ENCODE measurements at regions not wholly inside any gene's neighbourhood (a gene's known extent, or its start where the extent isn't known, plus 50 kb on each side); places are given as distances from the start of the nearest gene placed in this dataset.

DNA sequence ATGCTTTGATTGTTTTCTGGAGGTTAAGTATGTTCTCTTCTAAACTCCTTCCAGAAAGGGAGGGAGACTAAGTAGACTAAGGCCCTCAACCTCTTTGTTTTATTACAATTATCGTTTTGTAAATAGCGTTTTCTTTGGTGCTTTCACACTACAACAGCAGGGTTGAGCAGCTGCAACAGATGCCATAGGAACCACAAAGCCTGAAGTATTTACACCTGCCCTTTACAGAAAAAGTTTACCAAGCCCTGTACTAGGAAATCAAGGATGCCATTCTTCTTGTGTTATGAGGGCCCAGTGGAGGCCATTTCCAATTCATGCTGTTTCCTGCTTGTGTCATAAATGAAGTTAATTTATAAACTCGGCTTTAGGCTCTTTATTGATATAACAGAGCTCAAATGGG is 914.8 kb downstream of the DCDC2C start:
- no TSS peak for BruUV-seq (replicated peaks)
- no peak for DNase-seq
- no peak overlapping the region for H3K4me3 Mint-ChIP-seq (ENCODE audit: unreplicated experiment)
- no peak overlapping the region for H3K27ac Mint-ChIP-seq (ENCODE audit: unreplicated experiment)
- Histone ChIP-seq H3K4me1 (no peaks in the 10 kb centered on the region), H3K36me3 (ENCODE audit: control insufficient read depth, insufficient read depth, low read length) (no peaks in the 10 kb centered on the region), H3K27me3 (replicated peaks; ENCODE audit: control insufficient read depth, insufficient read depth, low read length) (no peaks in the 10 kb centered on the region), H3K4me3 (ENCODE audit: low read depth, low read length) (no peak overlapping the region), H3K9me3 (no peaks in the 10 kb centered on the region)
- POLR2A ChIA-PET: no interaction called here
- H3K4me1 Mint-ChIP-seq (ENCODE audit: low read depth, unreplicated experiment): no peaks in the 10 kb centered on the region
- intact Hi-C loops (cut with micrococcal nuclease; ENCODE audit: unreplicated experiment): no loop called here
- no peaks in the 10 kb centered on the region for H3K27me3 Mint-ChIP-seq (ENCODE audit: insufficient read depth, unreplicated experiment)
- no peaks in the 10 kb centered on the region for H3K36me3 Mint-ChIP-seq (ENCODE audit: insufficient read depth, unreplicated experiment)
- TF ChIP-seq, protein P1, sequence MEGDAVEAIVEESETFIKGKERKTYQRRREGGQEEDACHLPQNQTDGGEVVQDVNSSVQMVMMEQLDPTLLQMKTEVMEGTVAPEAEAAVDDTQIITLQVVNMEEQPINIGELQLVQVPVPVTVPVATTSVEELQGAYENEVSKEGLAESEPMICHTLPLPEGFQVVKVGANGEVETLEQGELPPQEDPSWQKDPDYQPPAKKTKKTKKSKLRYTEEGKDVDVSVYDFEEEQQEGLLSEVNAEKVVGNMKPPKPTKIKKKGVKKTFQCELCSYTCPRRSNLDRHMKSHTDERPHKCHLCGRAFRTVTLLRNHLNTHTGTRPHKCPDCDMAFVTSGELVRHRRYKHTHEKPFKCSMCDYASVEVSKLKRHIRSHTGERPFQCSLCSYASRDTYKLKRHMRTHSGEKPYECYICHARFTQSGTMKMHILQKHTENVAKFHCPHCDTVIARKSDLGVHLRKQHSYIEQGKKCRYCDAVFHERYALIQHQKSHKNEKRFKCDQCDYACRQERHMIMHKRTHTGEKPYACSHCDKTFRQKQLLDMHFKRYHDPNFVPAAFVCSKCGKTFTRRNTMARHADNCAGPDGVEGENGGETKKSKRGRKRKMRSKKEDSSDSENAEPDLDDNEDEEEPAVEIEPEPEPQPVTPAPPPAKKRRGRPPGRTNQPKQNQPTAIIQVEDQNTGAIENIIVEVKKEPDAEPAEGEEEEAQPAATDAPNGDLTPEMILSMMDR (IDR thresholded peaks at IDR 0.05; ENCODE audit: insufficient read depth in 1 of 2, low read depth in 1 of 2, low read length in 1 of 2, severe bottlenecking in 1 of 2, unreplicated experiment in 1 of 2): no peak
- peaks cover 11% of the 10 kb centered on the region for H3K9me3 Mint-ChIP-seq (ENCODE audit: unreplicated experiment)
- CTCF ChIA-PET: no interaction called here

DNA sequence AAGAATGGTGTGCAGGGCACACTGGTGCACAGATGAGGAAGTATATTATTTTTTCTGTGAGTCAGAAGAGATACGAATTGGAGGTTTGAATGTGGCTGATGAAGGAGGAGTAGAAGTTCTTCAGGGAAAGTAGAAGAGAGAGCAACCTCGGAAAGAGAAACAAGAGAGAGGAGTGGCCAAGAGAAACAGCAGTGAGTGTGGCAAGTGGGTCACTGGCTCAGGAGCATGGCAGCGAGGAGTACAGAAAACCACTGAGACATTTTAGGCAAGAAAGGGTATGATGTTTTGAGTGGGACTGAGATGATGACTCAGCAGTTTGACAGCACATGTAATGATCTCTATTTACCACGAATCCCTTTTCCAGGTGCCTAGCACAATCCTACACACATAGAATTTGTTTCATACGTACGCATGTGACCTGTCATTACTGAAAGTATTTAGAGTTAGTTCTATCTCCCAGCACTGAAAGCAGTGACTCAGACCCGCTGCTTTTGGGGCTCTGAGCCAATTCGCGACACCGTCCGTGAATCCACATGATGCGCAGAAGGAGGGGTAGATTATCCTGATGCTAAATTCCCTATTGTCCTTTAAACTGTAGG is 915.4 kb downstream of the DCDC2C start:
- Mint-ChIP-seq H3K27ac (ENCODE audit: unreplicated experiment) (no peak overlapping the region), H3K27me3 (ENCODE audit: insufficient read depth, unreplicated experiment) (no peaks in the 10 kb centered on the region), H3K4me3 (ENCODE audit: unreplicated experiment) (no peak overlapping the region), H3K9me3 (ENCODE audit: unreplicated experiment) (peaks cover 11% of the 10 kb centered on the region), H3K4me1 (ENCODE audit: low read depth, unreplicated experiment) (no peaks in the 10 kb centered on the region), H3K36me3 (ENCODE audit: insufficient read depth, unreplicated experiment) (no peaks in the 10 kb centered on the region)
- DNase-seq: no peak
- intact Hi-C loops (cut with micrococcal nuclease; ENCODE audit: unreplicated experiment): no loop called here
- no TSS peak for BruUV-seq (replicated peaks)
- Histone ChIP-seq H3K36me3 (ENCODE audit: control insufficient read depth, insufficient read depth, low read length) (no peaks in the 10 kb centered on the region), H3K4me1 (no peaks in the 10 kb centered on the region), H3K9me3 (no peaks in the 10 kb centered on the region), H3K4me3 (ENCODE audit: low read depth, low read length) (no peak overlapping the region), H3K27me3 (replicated peaks; ENCODE audit: control insufficient read depth, insufficient read depth, low read length) (no peaks in the 10 kb centered on the region)
- TF ChIP-seq, protein P1 (IDR thresholded peaks at IDR 0.05; ENCODE audit: insufficient read depth in 1 of 2, low read depth in 1 of 2, low read length in 1 of 2, severe bottlenecking in 1 of 2, unreplicated experiment in 1 of 2): no peak
- POLR2A ChIA-PET: no interaction called here
- CTCF ChIA-PET: no interaction called here

DNA sequence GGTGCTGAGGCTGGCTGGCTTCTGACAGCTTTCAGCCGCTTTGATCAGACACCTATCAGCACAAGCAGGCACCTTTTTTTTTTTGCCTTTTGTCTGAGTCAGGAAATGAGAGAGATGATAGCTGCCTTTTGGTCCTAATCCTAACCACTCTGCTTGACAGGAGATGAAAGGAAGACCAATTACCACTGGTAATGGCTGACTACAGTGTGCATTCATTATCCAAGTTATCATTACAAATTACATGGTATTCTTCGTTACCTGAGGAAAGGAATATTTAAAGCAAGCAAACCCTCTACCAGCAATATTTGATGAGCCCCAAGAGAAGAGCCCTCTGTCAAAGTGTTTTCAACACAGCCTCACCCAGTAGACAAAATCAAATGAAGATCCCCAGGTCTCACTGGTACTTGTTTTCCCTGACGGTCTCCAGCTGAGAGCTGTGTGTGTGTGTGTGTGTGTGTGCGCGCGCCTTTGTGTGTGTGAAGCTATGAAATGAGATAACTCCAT is 925.7 kb downstream of the DCDC2C start:
- ChIA-PET POLR2A (no interaction called here), CTCF (no interaction called here)
- no peak overlapping the region for H3K4me3 ChIP-seq (ENCODE audit: low read depth, low read length)
- intact Hi-C loops (cut with micrococcal nuclease; ENCODE audit: unreplicated experiment): no loop called here
- no TSS peak for BruUV-seq (replicated peaks)
- Mint-ChIP-seq H3K36me3 (ENCODE audit: insufficient read depth, unreplicated experiment) (no peaks in the 10 kb centered on the region), H3K27ac (ENCODE audit: unreplicated experiment) (no peak overlapping the region), H3K4me3 (ENCODE audit: unreplicated experiment) (no peak overlapping the region), H3K27me3 (ENCODE audit: insufficient read depth, unreplicated experiment) (no peaks in the 10 kb centered on the region), H3K4me1 (ENCODE audit: low read depth, unreplicated experiment) (no peaks in the 10 kb centered on the region), H3K9me3 (ENCODE audit: unreplicated experiment) (no peaks in the 10 kb centered on the region)
- peaks cover 3% of the 10 kb centered on the region; the same call in 1 of the 2 replicates for H3K9me3 ChIP-seq
- no peaks in the 10 kb centered on the region for H3K27me3 ChIP-seq (replicated peaks; ENCODE audit: control insufficient read depth, insufficient read depth, low read length)
- H3K4me1 ChIP-seq: no peaks in the 10 kb centered on the region
- no peaks in the 10 kb centered on the region for H3K36me3 ChIP-seq (ENCODE audit: control insufficient read depth, insufficient read depth, low read length)
- TF ChIP-seq, protein P1 (IDR thresholded peaks at IDR 0.05; ENCODE audit: insufficient read depth in 1 of 2, low read depth in 1 of 2, low read length in 1 of 2, severe bottlenecking in 1 of 2, unreplicated experiment in 1 of 2): no peak
- DNase-seq: no peak

Measured in Caco-2 (cell line).